Inferior parietal cortex (tissue), 1 donor: ENCODE measurements at regions not wholly inside any gene's neighbourhood (a gene's known extent, or its start where the extent isn't known, plus 50 kb on each side); places are given as distances from the start of the nearest gene placed in this dataset.

Experiments
- DNase-seq: peaks from one replicate; pipeline ENCODE4 v3.0.0-alpha.2; 2016; ENCODE audit errors: extremely low spot score

DNA sequence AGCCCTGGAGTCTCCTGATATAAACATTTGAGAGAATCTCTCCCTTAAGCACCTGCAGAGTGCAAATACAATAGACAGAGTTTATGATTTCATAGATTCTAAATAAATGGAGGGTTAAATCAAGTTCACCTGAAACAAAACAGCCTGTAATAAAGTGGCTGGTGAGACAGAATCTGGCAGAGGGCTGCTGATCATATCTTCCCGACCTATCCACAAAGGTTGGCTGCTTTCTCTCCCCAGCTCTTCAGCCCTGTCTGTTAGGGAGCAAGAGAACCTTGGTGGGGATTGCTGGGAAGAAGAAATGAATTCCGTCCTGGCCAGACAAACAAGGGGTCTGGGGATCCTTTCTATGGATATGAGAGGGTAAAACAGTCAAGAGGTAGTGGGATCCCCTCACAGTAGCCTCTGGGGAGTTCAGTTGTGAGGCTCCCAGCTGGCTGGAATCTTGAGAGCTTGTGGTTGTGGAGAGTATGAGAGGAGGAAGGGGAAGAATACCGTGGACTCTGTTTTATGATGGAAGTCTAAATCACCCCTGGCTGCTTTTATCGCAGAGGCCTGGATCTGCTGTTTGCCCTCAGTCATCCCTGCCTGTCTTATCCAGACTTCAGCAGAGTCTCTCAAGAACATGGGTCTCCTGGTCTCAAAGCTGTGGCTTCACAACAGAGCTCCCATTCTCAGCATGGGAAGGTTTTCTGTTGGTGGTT lies 451.3 kb downstream of the NTRK3 start:
- DNase-seq = no peak

DNA sequence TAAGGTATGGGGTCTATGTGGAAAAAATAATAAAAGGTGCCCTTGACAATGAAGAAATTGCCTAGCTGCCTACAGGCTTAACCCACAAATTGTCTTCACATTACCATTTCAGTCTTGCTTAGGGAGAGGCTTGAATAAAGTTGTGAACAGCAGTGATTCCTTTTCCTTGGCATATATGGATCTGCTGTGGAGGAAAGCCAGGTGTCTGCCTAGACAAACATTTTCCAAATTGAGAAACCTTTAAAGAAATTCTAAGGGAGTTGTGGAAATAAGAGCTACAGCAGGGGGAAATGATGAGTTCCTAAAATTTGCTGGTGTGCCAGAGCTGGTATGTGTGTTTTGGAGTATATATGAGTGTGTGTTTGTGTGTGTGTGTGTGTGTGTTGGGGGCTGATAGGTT lies 452.1 kb downstream of the NTRK3 start:
- DNase-seq = no peak

DNA sequence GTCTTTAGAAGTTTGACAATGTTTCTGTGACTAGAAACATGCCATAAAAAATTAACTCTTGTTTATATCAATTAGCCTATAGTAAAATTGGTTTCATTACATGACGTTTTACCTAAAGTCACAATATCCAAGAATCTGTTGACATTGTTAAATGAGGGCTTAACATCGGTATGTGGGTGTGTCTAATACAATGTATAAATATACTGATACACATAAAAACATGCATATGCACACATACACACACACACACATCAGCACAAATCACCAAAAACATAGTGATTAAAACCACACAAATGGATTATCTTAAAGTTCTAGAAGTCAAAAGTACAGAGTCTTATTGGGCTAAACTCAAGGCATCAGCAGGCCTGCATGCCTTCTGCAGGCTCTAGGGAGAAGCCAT lies 456.7 kb downstream of the NTRK3 start:
- DNase-seq = no peak

DNA sequence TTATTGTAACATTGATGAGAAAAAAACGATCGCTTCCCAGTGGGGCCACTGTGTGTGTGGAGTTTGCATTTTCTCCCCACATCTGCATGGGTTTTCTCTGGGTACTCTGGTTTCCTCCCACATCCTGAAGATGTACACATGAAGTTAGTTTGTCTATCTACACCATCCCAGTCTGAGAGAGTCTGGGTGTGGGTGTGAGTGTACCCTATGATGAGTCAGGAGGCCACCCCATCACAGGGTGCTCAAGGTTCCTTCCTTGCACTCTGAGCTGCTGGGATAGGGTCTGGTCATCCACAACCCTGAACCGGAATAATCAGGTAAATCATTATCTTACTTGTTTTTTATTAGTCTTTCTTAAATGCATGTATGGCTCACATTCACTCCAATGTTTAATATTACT lies 457.1 kb downstream of the NTRK3 start:
- no peak for DNase-seq

DNA sequence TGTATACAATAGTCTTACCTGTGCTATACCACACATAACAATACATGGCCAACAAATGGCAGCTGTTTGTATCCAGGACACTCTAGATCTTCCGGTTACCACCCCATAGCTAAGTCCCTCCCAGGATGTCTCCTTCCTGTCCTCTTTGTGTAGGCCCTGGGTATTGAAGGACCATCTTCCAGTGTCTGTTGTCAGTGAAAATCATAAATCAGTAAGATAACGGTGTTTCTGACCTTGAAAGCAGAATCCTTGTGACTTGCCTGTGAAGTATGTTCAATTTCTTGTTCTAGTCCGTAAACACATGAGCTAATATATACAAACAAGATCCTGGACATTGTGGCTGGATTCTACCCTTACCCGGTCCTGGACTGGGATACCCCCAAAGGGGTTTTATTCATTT lies 462.8 kb downstream of the NTRK3 start:
- no peak for DNase-seq

DNA sequence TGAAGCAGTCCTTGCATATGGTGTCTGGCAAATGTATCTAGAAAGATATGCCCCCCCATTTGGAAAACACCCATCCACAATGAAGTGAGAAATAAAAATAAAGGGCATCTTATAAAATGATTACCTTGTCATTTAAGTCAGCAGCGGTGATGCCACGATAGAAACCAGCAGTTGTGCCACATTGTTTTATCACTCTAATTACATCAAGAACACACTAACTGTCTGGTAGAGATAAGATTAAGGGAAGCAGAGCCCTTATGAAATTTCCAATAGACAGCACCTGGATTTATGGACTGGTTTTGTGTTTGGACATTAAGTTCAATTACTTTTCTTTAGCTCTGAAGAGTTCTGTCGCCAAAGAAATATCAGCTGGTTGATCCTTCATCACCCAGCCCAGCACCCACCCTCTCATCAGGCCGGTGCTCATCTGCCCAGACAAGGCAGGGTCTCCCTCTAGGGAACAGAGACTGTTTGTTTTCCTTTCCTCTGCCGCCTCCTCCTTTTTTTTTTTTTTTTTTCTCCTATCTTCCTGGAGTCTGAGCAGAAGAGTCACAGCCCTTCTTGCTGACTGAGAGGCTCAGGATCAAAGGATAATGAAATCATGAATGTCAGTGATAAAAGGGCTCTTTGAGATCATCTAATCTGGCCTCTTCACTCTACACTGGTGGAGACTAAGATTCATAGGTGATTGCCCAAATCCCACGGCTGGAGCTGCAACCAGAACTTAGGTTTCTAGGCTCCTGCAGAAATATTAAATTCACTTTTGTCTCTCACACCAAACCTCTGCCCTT lies 464.1 kb downstream of the NTRK3 start:
- no peak for DNase-seq

DNA sequence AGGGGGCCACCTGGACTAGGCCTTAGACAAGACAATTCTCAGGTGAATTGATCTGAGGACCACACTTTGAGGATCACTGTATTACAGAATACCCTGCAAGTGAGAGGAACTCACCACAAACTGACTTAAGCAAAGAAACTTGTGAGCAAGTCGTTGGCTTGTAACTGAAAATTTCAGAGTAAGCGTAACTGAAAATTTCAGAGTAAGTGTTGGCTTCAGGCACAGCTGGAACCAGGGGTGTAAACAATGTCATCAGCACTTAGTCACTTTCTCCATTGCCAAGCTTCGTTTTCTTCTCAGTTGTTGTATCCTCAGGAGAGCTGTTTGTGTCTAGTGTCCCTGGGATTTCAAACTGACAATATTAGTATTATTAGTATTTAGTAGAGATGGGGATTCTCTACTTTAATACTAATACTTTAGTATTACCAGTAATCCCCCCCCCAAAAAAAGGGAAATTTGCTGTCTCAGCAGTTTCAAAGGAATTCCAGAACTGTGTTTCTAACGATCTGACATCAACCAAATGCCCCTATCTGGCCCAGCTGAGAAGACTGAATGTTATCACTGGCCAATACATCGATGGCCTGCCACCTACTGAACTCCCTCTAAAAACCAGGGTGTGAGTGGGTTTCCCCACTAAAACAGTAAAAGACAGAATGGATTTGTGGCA lies 474.4 kb downstream of the NTRK3 start:
- no peak for DNase-seq

DNA sequence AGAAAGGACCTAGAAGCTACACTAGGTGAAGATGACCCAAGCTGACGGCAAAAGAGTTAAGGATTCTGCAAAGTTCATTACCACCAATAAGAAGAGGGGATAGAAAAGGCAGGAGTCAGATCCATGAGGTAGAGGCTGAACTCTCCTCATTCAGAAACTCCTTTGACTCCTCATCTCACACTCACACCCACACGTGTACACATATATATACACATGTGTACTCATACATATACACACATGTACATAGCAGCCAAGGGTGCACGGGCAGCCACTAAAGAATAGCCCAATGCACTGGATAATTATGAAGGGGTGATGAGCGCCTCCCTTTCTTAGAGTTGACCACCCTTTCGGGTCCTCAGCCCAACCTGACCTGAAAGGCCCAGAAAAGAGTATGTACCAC lies 476.8 kb downstream of the NTRK3 start:
- no peak for DNase-seq

DNA sequence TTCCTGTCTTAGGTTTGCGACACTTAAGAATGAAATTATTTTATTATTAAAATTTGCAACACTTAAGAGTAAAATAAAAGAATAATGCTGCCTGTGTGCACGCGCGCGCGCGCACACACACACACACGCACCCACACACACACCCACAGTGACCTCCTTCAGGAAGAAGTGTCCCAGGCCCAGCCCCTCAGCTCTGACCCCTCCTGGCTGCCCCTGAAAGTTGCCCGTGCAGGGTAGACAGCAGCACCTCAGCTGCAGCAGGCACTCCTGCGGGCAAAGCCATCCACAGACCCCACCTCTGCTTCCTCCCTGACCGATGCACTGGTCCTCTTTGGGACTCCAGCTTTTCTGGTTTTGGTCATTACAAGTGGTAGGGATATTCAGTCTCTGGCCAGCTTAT lies 478.2 kb downstream of the NTRK3 start:
- no peak for DNase-seq

DNA sequence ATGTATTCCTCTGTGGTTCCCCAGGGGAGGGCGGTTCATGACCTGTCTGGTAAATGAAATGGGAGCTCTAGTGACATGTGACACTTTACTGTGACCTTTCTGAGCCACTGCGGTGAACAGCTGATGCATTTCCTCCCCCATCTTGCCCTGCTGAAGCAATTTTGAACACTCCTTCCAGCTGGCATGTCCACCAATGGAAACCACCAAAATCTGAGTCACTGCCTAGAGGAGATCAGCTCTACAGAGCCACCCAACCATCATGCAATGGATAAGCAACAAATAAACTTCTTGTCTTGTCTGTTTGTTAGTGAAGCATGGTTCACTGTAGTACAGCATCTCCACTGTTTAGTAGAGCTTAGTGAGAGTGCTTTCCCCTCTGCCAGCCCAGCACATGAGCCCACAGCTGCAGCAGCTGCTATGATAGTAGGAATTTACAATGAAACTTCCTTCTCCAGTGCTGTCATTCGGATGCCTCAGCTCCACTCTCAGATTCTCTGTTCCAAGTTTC lies 479.4 kb downstream of the NTRK3 start:
- DNase-seq = no peak

DNA sequence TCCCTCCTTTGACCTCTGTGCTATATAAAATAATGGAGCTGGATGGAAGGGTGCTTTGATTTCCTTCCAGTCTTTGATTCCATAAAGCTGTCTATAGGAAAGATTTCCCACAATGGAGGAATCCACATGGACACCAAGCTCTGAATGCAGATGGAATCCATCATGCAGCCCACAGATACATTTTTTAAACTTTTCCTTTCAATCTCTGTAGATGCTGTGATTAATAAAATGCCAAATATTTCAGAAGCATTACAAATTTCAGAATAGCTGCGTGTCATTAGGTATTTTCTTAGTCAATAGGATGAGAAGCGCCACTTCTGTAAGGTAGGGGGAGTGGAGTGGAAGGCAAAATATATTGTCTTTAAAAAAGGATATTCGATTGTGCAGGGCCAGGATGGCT lies 489.0 kb downstream of the NTRK3 start:
- no peak for DNase-seq

DNA sequence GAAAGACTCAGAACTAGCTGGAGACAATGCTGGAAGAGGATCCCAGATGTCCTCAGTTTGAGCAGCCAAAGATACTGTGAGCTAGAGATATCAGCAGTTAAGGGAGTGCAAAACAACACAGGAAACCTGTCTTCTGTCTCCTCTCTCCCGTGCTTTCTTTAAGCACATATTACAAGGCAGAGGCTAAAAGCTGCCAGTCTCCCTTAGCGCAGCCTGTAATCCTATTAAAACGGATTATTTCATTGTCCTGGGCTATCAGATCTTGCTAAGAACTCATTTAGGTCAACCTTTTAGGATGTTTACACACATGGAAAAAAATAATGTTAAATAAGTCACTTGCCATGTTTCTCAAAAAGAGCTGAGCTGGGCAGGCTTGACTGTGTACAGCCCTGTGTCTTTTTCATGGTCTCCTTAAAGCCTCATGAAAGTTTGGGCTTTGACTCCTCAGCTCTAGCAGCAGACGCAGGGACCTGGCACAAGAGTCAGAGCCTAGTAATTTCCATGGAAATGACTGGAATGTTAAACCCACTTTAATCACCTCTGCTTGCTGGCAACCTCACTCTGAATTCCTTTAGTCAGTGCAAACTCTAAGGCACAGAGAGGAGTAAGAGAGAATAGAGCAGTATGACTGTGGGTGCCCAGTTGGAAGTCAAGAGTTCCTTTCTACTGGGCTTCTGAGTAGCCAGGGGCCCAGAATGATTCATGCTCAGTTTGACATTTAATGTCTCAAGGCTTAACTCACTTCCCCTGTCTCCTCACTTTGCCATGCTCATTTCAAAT lies 491.9 kb downstream of the NTRK3 start:
- DNase-seq = no peak

DNA sequence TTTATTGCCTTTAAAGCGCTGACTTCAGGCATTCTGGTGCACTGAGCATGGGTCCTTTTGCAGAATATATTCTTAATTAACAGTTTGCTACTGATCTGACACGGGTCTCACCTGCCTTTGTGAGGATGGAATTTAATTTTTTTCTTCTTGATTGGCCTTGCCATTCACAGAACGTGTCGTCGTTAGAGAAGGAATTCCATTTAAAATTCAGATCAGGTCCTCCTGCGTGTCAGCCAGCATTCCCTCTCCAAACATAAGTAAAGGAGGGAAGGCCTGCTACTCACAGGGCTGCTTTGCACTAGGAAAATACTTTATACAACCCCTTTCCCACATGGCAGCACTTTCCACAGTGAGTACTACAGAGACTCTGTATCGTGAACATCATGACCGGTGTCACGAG lies 492.7 kb downstream of the NTRK3 start:
- no peak for DNase-seq

DNA sequence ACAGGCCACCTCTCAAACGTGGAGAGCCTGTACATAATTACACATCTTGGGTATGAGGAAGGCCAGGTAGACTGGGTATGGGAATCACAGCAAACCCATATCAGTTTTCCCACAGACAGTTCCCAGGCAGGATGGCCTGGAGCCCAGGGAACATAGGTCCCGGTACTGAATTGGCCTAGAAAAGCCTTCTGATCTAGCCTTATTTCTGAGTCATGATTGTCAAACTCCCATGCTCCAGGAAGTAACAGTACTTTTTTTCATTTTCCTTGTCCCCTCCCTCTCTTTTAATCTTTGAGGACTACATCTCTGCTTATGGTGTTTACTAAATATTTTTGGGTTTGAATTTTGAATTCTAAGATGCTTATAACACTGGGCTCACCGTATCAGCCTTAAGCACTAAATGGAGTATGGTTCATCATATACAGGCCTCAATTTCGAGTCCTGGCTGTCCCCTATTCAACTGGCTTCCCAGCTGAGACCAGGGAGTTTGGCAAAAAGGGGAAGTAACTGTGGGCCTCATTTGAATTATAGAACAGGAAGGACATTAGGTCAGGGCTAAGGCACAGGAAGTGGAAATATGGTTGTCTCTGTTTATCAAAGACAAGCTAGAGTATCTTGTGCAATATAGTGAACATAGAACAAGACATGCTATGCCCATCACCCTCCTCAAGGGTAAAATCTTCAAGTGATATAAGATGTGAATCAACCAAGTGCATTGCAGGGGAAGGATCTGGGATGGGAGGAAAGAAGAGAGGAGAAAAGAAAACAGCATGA lies 494.6 kb downstream of the NTRK3 start:
- no peak for DNase-seq

DNA sequence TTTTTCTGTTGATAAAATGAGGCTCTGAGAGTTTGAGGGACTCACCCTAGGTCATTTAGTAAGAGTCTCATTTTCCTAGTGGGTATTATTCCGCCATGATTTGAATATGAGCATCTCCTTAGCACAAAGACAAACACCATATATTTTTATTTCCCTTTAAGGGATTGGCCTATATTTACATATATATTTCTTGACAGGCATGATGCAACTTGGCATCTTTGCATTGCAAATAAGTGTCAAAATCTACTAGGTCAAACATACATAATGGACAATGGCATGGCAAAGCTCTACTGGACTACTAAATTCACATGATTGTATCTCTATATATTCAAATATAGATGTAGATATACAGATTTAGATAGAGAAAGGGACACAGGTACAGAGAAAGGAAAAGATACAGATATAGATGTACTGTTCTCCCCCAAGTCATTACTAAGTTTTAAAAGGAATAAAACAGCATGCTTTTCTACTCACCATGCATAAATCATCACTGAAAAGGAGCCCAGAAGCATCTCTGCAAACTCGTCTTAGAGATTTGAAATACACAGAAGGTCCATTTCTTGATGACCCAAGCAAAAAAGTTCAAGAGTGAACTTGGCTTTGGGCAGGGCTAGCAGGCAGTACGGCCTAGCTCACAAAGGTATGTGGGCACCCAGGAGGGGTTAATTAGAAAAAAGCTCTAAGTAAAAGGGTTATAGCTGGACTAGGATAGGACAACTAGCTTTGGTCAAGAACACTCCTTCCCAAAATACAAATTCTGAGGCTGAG lies 495.8 kb downstream of the NTRK3 start:
- no peak for DNase-seq

DNA sequence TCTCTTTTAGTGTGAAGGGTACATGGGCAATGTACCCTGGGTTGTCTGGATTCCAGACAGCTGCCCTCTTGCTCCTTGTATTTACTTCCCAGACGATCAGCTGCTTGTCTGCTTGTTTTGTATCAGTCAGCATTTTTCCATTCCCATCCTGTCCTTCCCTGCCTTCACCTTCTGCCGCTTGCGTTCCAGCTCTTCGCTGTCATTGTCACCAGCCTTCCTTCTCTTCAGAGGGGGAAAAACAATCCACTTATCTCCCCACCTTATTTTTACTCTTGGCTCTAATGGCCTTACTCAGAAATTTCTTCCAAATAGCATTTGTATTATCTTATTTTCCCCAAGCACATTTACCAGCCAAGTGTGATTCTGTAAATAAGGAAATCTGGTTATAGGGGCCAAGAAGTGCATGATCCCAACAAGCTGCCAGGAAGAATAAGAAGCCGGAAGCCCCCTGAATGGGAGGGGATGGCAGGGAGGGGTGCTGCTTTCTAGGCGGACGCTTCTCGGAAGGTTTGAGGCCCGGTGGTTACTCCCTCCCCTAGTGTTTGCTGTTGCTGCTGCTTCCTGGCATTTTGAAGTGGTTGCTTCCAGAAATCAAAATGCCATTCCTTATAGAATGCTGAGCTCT lies 497.6 kb downstream of the NTRK3 start:
- DNase-seq = no peak

DNA sequence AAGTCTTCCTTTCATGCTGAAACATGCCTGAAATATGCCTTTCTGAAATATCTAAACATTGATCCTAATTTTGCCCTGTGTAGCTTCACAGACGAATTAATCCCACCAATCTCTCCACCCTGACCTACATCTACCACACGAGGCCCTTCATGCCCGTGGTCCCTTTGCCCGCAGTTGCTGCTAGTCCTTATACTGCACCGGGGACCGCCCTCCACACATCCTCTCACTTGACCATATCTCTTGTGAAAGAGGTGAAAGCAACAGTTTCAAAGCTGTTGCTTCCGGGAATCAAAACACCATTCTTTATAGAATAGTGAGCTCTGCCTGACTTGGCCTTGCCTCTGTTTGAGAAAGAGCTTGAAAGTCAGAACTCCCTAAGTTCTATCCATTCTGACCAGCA lies 499.5 kb downstream of the NTRK3 start:
- DNase-seq = no peak

DNA sequence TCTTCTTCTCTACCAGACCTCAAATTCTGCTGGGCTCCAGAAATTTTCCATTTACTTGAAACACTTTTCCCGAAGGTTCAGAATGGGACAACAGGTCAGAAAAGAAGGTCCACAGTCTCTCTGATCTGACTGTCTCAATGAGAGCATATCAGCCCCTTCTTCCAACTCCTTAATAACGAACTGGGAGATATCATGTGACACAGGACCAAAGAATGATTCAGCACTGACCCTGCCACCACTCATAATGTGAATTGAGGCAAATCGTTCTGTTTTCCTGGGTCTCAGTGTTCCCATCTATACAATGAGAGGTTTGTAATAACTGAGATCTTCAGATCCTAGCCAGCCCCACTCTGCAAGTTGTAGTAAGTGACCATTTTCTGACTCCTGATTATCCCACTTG lies 500.5 kb downstream of the NTRK3 start:
- DNase-seq = no peak

DNA sequence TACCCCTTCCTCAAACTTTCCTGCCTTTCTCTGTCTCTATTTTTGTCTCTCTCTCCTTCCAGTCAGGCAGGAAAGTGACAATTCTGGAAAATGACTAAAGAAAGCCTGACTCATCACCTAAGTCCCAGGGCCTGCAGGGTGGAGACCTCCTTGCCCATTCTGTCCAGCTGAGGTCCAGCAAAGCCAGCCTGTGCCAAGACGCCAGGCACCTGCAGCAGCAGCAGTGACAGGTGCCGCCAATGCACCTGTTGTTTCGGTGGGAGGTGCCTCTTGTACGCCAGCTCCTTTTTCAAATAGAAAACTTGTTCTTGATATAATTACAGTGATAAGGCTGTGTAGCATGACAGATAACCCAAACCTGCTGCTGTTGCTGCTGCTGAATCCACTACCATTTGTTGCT lies 501.3 kb downstream of the NTRK3 start:
- no peak for DNase-seq

DNA sequence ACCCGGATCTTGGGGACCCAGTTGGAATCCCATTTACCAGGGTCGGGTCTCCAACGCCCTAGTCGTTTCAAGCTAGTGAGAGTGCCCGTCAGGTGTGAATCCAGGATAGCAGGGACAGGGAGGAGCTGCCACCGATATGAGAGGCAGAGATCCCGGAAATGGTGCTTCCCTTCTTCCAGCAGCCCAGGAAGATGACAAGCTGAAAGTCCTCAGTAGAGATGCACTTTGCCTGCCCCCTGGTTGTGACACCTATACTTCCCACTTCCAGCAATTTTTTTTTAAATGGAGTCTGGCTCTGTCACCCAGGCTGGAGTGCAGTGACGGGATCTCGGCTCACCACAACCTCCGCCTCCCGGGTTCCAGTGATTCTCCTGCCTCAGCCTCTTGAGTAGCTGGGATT lies 503.0 kb downstream of the NTRK3 start:
- DNase-seq = no peak
